Cardiac muscle cell (in vitro differentiated cells and primary cell): ENCODE measurements at regions not wholly inside any gene's neighbourhood (a gene's known extent, or its start where the extent isn't known, plus 50 kb on each side); places are given as distances from the start of the nearest gene placed in this dataset.

Experiments used
- DNase-seq, 2 donors: peaks; one replicate each; pipeline versions ENCODE4 v3.0.0 to v3.0.0-alpha.2; 2010 to 2017; ENCODE audit warnings: low read depth in 1 of 2, low spot score in 1 of 2
- H3K27ac ChIP-seq: fragments of 200-600 bp; sonication (generic); 2 replicates; pipeline ENCODE4 v1.5.1; 2016
- H3K27me3 ChIP-seq: fragments of 200-600 bp; sonication (generic); 2 replicates; pipeline ENCODE4 v1.6.0; 2016; ENCODE audit warnings: control low read depth
- H3K36me3 ChIP-seq: fragments of 200-600 bp; sonication (generic); 2 replicates; pipeline ENCODE4 v1.5.1; 2016; ENCODE audit warnings: control low read depth
- H3K4me1 ChIP-seq: fragments of 200-600 bp; sonication (generic); 2 replicates; pipeline ENCODE4 v1.8.1; 2017; ENCODE audit warnings: low read depth, mild to moderate bottlenecking, mixed run types
- H3K4me3 ChIP-seq: fragments of 200-600 bp; sonication (generic); 2 replicates; pipeline ENCODE4 v1.5.1; 2016; ENCODE audit warnings: mild to moderate bottlenecking
- H3K9me3 ChIP-seq: fragments of 200-600 bp; sonication (generic); 2 replicates; pipeline ENCODE4 v1.5.1; 2017; ENCODE audit warnings: low read depth, mild to moderate bottlenecking, control low read depth
- TF ChIP-seq, protein P1 (sequence below): IDR thresholded peaks from 2 replicates; pipeline ENCODE4 v1.5.1; 2012; ENCODE audit warnings: low read depth, mild to moderate bottlenecking, low read length

DNA sequence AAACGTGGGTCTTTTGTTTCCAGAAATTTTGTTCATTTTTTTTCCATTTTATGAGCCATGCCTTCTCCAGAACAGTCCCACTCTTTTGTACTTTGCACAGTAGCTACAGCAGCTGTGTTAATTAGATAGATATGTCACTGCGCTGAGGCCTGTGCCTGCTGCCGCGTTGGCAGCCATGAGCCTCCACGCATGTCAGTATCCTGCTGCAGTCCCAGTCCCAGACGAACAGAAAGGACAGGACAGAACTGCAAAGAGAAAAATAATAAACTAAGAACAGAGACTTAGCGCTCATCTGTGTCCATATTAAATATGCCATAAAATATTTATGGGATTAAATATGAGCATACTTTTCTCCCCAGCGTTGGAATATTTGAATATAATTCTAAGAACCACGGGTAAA lies 442.4 kb upstream of the RARB start:
- no peak overlapping the region for H3K4me3 ChIP-seq

DNA sequence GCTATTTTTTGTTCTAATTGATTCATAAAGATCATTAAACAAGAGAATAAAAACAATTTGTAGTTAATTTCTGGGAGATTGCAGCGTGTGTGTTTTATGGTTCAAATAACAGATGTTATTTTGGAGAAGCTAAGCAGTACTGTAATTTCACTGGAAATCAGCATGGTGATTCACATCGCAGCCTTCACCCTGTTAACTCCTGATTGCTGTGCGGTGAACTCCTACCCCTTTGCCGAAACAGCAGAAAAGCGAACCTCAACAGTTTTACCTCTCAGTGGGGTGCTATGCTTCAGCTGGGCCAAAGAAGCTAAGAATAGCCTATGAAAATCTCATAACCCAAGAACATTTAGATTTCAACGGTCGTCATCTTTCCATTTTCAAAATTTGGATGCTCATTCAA lies 441.5 kb upstream of the RARB start:
- TF ChIP-seq, protein P1, sequence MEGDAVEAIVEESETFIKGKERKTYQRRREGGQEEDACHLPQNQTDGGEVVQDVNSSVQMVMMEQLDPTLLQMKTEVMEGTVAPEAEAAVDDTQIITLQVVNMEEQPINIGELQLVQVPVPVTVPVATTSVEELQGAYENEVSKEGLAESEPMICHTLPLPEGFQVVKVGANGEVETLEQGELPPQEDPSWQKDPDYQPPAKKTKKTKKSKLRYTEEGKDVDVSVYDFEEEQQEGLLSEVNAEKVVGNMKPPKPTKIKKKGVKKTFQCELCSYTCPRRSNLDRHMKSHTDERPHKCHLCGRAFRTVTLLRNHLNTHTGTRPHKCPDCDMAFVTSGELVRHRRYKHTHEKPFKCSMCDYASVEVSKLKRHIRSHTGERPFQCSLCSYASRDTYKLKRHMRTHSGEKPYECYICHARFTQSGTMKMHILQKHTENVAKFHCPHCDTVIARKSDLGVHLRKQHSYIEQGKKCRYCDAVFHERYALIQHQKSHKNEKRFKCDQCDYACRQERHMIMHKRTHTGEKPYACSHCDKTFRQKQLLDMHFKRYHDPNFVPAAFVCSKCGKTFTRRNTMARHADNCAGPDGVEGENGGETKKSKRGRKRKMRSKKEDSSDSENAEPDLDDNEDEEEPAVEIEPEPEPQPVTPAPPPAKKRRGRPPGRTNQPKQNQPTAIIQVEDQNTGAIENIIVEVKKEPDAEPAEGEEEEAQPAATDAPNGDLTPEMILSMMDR: no peak
- H3K4me1 ChIP-seq: peaks cover 10% of the 10 kb centered on the region
- no peak for DNase-seq
- no peak overlapping the region for H3K27ac ChIP-seq
- no peak overlapping the region for H3K4me3 ChIP-seq
- no peaks in the 10 kb centered on the region for H3K27me3 ChIP-seq
- H3K9me3 ChIP-seq: no peaks in the 10 kb centered on the region
- no peaks in the 10 kb centered on the region for H3K36me3 ChIP-seq

More for the DNA sequence above, 442.4 kb upstream of the RARB start:
- Histone ChIP-seq H3K9me3 (no peaks in the 10 kb centered on the region), H3K27ac (no peak overlapping the region), H3K4me1 (peaks cover 10% of the 10 kb centered on the region), H3K27me3 (no peaks in the 10 kb centered on the region), H3K36me3 (no peaks in the 10 kb centered on the region)
- DNase-seq: no peak
- TF ChIP-seq, protein P1: no peak

DNA sequence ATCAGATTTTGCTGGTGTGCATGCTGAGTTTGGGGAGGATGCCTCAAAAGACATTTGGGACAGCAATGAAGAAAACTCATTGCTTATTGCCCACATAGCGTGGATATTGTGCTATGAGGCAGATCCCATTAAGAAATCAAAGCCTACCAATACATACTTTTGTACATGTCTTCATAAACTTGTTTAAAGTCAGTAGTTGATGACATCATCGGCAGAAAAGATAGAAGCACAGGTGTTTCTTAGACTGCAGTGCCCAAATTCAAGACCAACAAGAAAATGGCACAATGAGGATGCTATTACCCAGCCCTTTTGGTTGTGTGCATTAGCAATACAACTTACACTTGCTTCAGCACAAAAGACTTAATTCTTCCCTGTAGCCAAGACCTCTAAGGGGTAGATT lies 428.7 kb upstream of the RARB start:
- Histone ChIP-seq H3K36me3 (no peaks in the 10 kb centered on the region), H3K4me1 (peaks cover 6% of the 10 kb centered on the region), H3K9me3 (no peaks in the 10 kb centered on the region), H3K27me3 (no peaks in the 10 kb centered on the region), H3K4me3 (no peak overlapping the region), H3K27ac (no peak overlapping the region)
- TF ChIP-seq, protein P1: no peak
- DNase-seq: no peak

DNA sequence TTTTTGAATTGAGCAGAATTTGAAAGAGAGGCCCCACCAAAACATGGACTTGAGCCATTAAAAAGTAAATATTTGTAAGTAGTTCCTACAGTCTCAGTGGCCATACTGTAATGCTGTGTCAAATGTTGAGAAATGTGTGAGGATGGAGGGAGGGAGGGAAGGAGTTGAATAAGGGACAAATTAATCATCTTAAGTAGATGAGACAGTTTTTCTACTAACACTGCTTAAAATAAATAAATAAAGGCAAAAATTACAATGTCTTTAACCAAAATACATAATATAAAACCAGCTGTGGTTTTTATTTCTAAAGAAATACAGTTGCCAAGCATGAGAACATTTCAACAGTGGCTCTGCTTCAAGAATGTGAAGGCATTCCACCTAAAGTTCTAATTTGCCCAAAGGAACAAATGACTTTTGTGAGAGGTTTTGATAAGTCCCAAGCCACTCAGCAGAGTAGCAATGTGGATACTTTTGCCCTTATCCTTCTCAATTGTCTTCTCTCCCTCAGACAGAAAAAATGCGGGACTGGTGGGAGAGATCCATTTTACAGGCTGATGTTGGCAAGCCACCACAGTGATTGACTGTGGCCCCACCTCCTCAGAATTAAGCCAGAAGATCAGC lies 427.0 kb upstream of the RARB start:
- Histone ChIP-seq H3K36me3 (no peaks in the 10 kb centered on the region), H3K9me3 (no peaks in the 10 kb centered on the region), H3K27ac (no peak overlapping the region), H3K4me1 (peaks cover 6% of the 10 kb centered on the region), H3K27me3 (no peaks in the 10 kb centered on the region), H3K4me3 (no peak overlapping the region)
- TF ChIP-seq, protein P1: no peak
- DNase-seq: peak in 1 of 2 donors; percentile 11

DNA sequence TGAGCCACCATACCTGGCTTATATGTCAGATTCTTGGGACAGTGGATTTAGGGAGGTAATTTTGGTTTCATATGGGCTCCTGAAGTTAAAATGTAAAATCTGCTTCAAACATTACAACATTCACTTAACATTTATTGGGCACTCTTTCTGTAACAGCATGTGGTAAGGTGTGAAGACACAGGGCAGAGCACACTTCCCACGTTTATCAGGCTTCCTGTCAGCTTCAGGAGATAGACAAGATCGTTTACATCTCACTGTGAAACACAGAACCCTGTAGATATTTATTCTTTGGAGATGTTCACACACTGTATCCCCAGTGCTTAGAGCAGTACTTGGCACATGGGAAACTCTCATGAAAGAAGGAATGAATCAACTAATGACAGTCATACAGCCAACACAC lies 426.0 kb upstream of the RARB start:
- no peak for DNase-seq
- Histone ChIP-seq H3K27me3 (no peaks in the 10 kb centered on the region), H3K36me3 (no peaks in the 10 kb centered on the region), H3K4me3 (no peak overlapping the region), H3K9me3 (no peaks in the 10 kb centered on the region), H3K27ac (no peak overlapping the region), H3K4me1 (peaks cover 6% of the 10 kb centered on the region)
- TF ChIP-seq, protein P1: no peak
